T1000 (cell line): ENCODE measurements at regions not wholly inside any gene's neighbourhood (a gene's known extent, or its start where the extent isn't known, plus 50 kb on each side); places are given as distances from the start of the nearest gene placed in this dataset.
"Not testable (repeated sequence)": the region's sequence is repeated elsewhere in the genome, so short reads cannot be mapped to it uniquely, and the experiment has no call there.

ENCODE experiments used
- DNase-seq: peaks from one replicate; lab custom pipeline; 2025; ENCODE audit warnings: mixed read lengths; lab: John Stamatoyannopoulos, UW

GRCh38 chr5:155508673-155509072, 495.1 kb downstream of the KIF4B start:
- no peak for DNase-seq

- DNase-seq: no peak
Observed at GRCh38 chr5:155512329-155512728, 498.8 kb downstream of the KIF4B start.

- no peak for DNase-seq
Observed at GRCh38 chr5:155514105-155514563, 500.6 kb downstream of the KIF4B start.

GRCh38 chr5:155522540-155522939, 509.0 kb downstream of the KIF4B start:
- DNase-seq: no peak

- DNase-seq: peak; percentile 2
Observed at GRCh38 chr5:155529362-155529761, 515.8 kb downstream of the KIF4B start.

GRCh38 chr5:155530046-155530445, 516.5 kb downstream of the KIF4B start:
- DNase-seq: no peak

GRCh38 chr5:155532621-155533311, 519.2 kb downstream of the KIF4B start:
- no peak for DNase-seq

- no peak for DNase-seq
Observed at GRCh38 chr5:155540000-155540595, 526.5 kb downstream of the KIF4B start.

- no peak for DNase-seq
Observed at GRCh38 chr5:155546075-155546474, 532.5 kb downstream of the KIF4B start.

- DNase-seq: no peak
Observed at GRCh38 chr5:155554500-155554899, 540.9 kb downstream of the KIF4B start.

- no peak for DNase-seq
Observed at GRCh38 chr5:155556222-155556621, 542.7 kb downstream of the KIF4B start.

GRCh38 chr5:155556700-155557099, 543.1 kb downstream of the KIF4B start:
- DNase-seq: no peak

GRCh38 chr5:155562158-155562557, 548.6 kb downstream of the KIF4B start:
- no peak for DNase-seq

- DNase-seq: no peak
Observed at GRCh38 chr5:155564541-155564940, 551.0 kb downstream of the KIF4B start.

GRCh38 chr5:155575861-155576260, 562.3 kb downstream of the KIF4B start:
- DNase-seq: no peak

- DNase-seq: not testable (repeated sequence)
Observed at GRCh38 chr5:155586808-155587207, 573.3 kb downstream of the KIF4B start.

GRCh38 chr5:155587458-155587857, 573.9 kb downstream of the KIF4B start:
- DNase-seq: no peak

- no peak for DNase-seq
Observed at GRCh38 chr5:155591273-155591672, 577.7 kb downstream of the KIF4B start.

GRCh38 chr5:155594270-155594669, 580.7 kb downstream of the KIF4B start:
- no peak for DNase-seq

- DNase-seq: no peak
Observed at GRCh38 chr5:155595791-155596190, 582.2 kb downstream of the KIF4B start.

GRCh38 chr5:155598552-155598951, 585.0 kb downstream of the KIF4B start:
- no peak for DNase-seq

GRCh38 chr5:155605920-155606319, 592.4 kb downstream of the KIF4B start:
- no peak for DNase-seq

- DNase-seq: no peak
Observed at GRCh38 chr5:155616779-155617392, 603.3 kb downstream of the KIF4B start.
